OCI-LY3 (cell line): ENCODE measurements at regions not wholly inside any gene's neighbourhood (a gene's known extent, or its start where the extent isn't known, plus 50 kb on each side); places are given as distances from the start of the nearest gene placed in this dataset.

Experiments
- EZH2phosphoT487 ChIP-seq: fragments of 200-600 bp; shearing (Covaris generic); IDR thresholded peaks from 2 replicates; pipeline ENCODE4 v1.6.1; 2018; ENCODE audit warnings: antibody characterized with exemption, mixed run types, low read depth
- TF ChIP-seq, protein P1 (sequence below): fragments of 200-600, 300-600 bp; sonication (generic); IDR thresholded peaks from 2 replicates; pipeline ENCODE4 v1.5.1; 2014; ENCODE audit warnings: antibody characterized with exemption, low read length, low read depth

- TF ChIP-seq, protein P1, sequence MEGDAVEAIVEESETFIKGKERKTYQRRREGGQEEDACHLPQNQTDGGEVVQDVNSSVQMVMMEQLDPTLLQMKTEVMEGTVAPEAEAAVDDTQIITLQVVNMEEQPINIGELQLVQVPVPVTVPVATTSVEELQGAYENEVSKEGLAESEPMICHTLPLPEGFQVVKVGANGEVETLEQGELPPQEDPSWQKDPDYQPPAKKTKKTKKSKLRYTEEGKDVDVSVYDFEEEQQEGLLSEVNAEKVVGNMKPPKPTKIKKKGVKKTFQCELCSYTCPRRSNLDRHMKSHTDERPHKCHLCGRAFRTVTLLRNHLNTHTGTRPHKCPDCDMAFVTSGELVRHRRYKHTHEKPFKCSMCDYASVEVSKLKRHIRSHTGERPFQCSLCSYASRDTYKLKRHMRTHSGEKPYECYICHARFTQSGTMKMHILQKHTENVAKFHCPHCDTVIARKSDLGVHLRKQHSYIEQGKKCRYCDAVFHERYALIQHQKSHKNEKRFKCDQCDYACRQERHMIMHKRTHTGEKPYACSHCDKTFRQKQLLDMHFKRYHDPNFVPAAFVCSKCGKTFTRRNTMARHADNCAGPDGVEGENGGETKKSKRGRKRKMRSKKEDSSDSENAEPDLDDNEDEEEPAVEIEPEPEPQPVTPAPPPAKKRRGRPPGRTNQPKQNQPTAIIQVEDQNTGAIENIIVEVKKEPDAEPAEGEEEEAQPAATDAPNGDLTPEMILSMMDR: no peak
- TF ChIP-seq EZH2phosphoT487: no peak
These were observed 512.7 kb upstream of the ADGRL4 start for GRCh38 chr1:79519084-79519760.
